ENCODE measurements at regions not wholly inside any gene's neighbourhood (a gene's known extent, or its start where the extent isn't known, plus 50 kb on each side); places are given as distances from the start of the nearest gene placed in this dataset.
"Not testable (repeated sequence)": the region's sequence is repeated elsewhere in the genome, so short reads cannot be mapped to it uniquely, and the experiment has no call there.

GRCh38 chr5:166285361-166285760 lies 2006.1 kb upstream of the WWC1 start:
- Mint-ChIP-seq H3K27me3 (no peaks in the 10 kb centered on the region), H3K27ac (no peak overlapping the region), H3K4me1 (no peaks in the 10 kb centered on the region), H3K4me3 (no peak overlapping the region), H3K9me3 (no peaks in the 10 kb centered on the region), H3K36me3 (no peaks in the 10 kb centered on the region)
- POLR2A ChIA-PET = no interaction called here
- no peak for ATAC-seq (ENCODE audit: low read depth)
- DNase-seq = no peak

- H3K36me3 Mint-ChIP-seq = no peaks in the 10 kb centered on the region
- no peaks in the 10 kb centered on the region for H3K9me3 Mint-ChIP-seq
- POLR2A ChIA-PET = no interaction called here
- no peak overlapping the region for H3K4me3 Mint-ChIP-seq
- no peak overlapping the region for H3K27ac Mint-ChIP-seq
- H3K27me3 Mint-ChIP-seq = no peaks in the 10 kb centered on the region
- no peak for ATAC-seq (ENCODE audit: low read depth)
- no peaks in the 10 kb centered on the region for H3K4me1 Mint-ChIP-seq
- DNase-seq = no peak
Measured at GRCh38 chr5:166286832-166287231, 2004.6 kb upstream of the WWC1 start.

GRCh38 chr5:166287866-166288265 lies 2003.6 kb upstream of the WWC1 start:
- Mint-ChIP-seq H3K27me3 (no peaks in the 10 kb centered on the region), H3K36me3 (no peaks in the 10 kb centered on the region), H3K4me3 (no peak overlapping the region), H3K9me3 (no peaks in the 10 kb centered on the region), H3K27ac (no peak overlapping the region), H3K4me1 (no peaks in the 10 kb centered on the region)
- POLR2A ChIA-PET = no interaction called here
- no peak for DNase-seq
- ATAC-seq (ENCODE audit: low read depth) = no peak

GRCh38 chr5:166291800-166292199 lies 1999.6 kb upstream of the WWC1 start:
- H3K4me3 Mint-ChIP-seq; POLR2A ChIA-PET; H3K27ac Mint-ChIP-seq; ATAC-seq (ENCODE audit: low read depth); H3K27me3 Mint-ChIP-seq; H3K36me3 Mint-ChIP-seq; H3K4me1 Mint-ChIP-seq; H3K9me3 Mint-ChIP-seq; DNase-seq: not testable (repeated sequence)

GRCh38 chr5:166293892-166294291 lies 1997.6 kb upstream of the WWC1 start:
- peaks cover 3% of the 10 kb centered on the region for H3K9me3 Mint-ChIP-seq
- H3K27me3 Mint-ChIP-seq = no peaks in the 10 kb centered on the region

GRCh38 chr5:166302166-166302565 lies 1989.3 kb upstream of the WWC1 start:
- no peaks in the 10 kb centered on the region for H3K36me3 Mint-ChIP-seq
- POLR2A ChIA-PET = no interaction called here
- ATAC-seq (ENCODE audit: low read depth) = no peak
- no peak for DNase-seq
- no peak overlapping the region for H3K27ac Mint-ChIP-seq
- no peaks in the 10 kb centered on the region for H3K4me1 Mint-ChIP-seq
- no peak overlapping the region for H3K4me3 Mint-ChIP-seq
- peaks cover 10% of the 10 kb centered on the region for H3K9me3 Mint-ChIP-seq
- no peaks in the 10 kb centered on the region for H3K27me3 Mint-ChIP-seq

More at GRCh38 chr5:166293892-166294291, 1997.6 kb upstream of the WWC1 start:
- no peak overlapping the region for H3K27ac Mint-ChIP-seq
- H3K4me3 Mint-ChIP-seq = no peak overlapping the region
- H3K4me1 Mint-ChIP-seq = no peaks in the 10 kb centered on the region
- no peak for ATAC-seq (ENCODE audit: low read depth)
- no peak for DNase-seq
- H3K36me3 Mint-ChIP-seq = no peaks in the 10 kb centered on the region
- POLR2A ChIA-PET = no interaction called here

- no peak overlapping the region for H3K4me3 Mint-ChIP-seq
- H3K27me3 Mint-ChIP-seq = no peaks in the 10 kb centered on the region
- H3K27ac Mint-ChIP-seq = no peak overlapping the region
- no peaks in the 10 kb centered on the region for H3K36me3 Mint-ChIP-seq
- POLR2A ChIA-PET = no interaction called here
- DNase-seq (no peak), ATAC-seq (ENCODE audit: low read depth) (no peak)
- H3K4me1 Mint-ChIP-seq = no peaks in the 10 kb centered on the region
- no peaks in the 10 kb centered on the region for H3K9me3 Mint-ChIP-seq
Measured at GRCh38 chr5:166317425-166317824, 1974.0 kb upstream of the WWC1 start.

GRCh38 chr5:166320920-166321480 lies 1970.4 kb upstream of the WWC1 start:
- DNase-seq = no peak
- no peak for ATAC-seq (ENCODE audit: low read depth)
- Mint-ChIP-seq H3K4me3 (no peak overlapping the region), H3K36me3 (no peaks in the 10 kb centered on the region), H3K9me3 (peaks cover 2% of the 10 kb centered on the region), H3K4me1 (no peaks in the 10 kb centered on the region), H3K27ac (no peak overlapping the region), H3K27me3 (no peaks in the 10 kb centered on the region)
- POLR2A ChIA-PET = no interaction called here

- POLR2A ChIA-PET = no interaction called here
- no peaks in the 10 kb centered on the region for H3K4me1 Mint-ChIP-seq
- no peaks in the 10 kb centered on the region for H3K36me3 Mint-ChIP-seq
- DNase-seq (no peak), ATAC-seq (ENCODE audit: low read depth) (no peak)
- H3K27ac Mint-ChIP-seq = no peak overlapping the region
- H3K27me3 Mint-ChIP-seq = no peaks in the 10 kb centered on the region
- peaks cover 2% of the 10 kb centered on the region for H3K9me3 Mint-ChIP-seq
- no peak overlapping the region for H3K4me3 Mint-ChIP-seq
Measured at GRCh38 chr5:166324372-166324771, 1967.1 kb upstream of the WWC1 start.

- POLR2A ChIA-PET = no interaction called here
- DNase-seq (no peak), ATAC-seq (ENCODE audit: low read depth) (no peak)
- Mint-ChIP-seq H3K27ac (no peak overlapping the region), H3K36me3 (no peaks in the 10 kb centered on the region), H3K4me1 (no peaks in the 10 kb centered on the region), H3K4me3 (no peak overlapping the region), H3K9me3 (no peaks in the 10 kb centered on the region), H3K27me3 (no peaks in the 10 kb centered on the region)
Measured at GRCh38 chr5:166329149-166329800, 1962.2 kb upstream of the WWC1 start.

GRCh38 chr5:166330036-166330435 lies 1961.4 kb upstream of the WWC1 start:
- no peak for ATAC-seq (ENCODE audit: low read depth)
- no peak overlapping the region for H3K27ac Mint-ChIP-seq
- H3K36me3 Mint-ChIP-seq = no peaks in the 10 kb centered on the region

GRCh38 chr5:166331521-166331920 lies 1959.9 kb upstream of the WWC1 start:
- Mint-ChIP-seq H3K36me3 (no peaks in the 10 kb centered on the region), H3K4me1 (no peaks in the 10 kb centered on the region), H3K9me3 (peaks cover 2% of the 10 kb centered on the region), H3K4me3 (no peak overlapping the region), H3K27me3 (no peaks in the 10 kb centered on the region), H3K27ac (no peak overlapping the region)
- DNase-seq (no peak), ATAC-seq (ENCODE audit: low read depth) (no peak)
- POLR2A ChIA-PET = no interaction called here

More at GRCh38 chr5:166330036-166330435, 1961.4 kb upstream of the WWC1 start:
- POLR2A ChIA-PET = no interaction called here
- Mint-ChIP-seq H3K4me1 (no peaks in the 10 kb centered on the region), H3K4me3 (no peak overlapping the region), H3K9me3 (no peaks in the 10 kb centered on the region), H3K27me3 (no peaks in the 10 kb centered on the region)
- no peak for DNase-seq

GRCh38 chr5:166338801-166339200 lies 1952.6 kb upstream of the WWC1 start:
- H3K36me3 Mint-ChIP-seq = no peaks in the 10 kb centered on the region
- H3K4me3 Mint-ChIP-seq = no peak overlapping the region
- H3K9me3 Mint-ChIP-seq = peaks cover 11% of the 10 kb centered on the region
- H3K4me1 Mint-ChIP-seq = no peaks in the 10 kb centered on the region
- H3K27ac Mint-ChIP-seq = no peak overlapping the region
- no peak for DNase-seq
- no peak for ATAC-seq (ENCODE audit: low read depth)
- POLR2A ChIA-PET = no interaction called here
- no peaks in the 10 kb centered on the region for H3K27me3 Mint-ChIP-seq

- Mint-ChIP-seq H3K36me3 (no peaks in the 10 kb centered on the region), H3K4me3 (no peak overlapping the region), H3K27me3 (no peaks in the 10 kb centered on the region), H3K27ac (no peak overlapping the region), H3K9me3 (peaks cover 11% of the 10 kb centered on the region), H3K4me1 (no peaks in the 10 kb centered on the region)
- ATAC-seq (ENCODE audit: low read depth) (no peak), DNase-seq (no peak)
- POLR2A ChIA-PET = no interaction called here
Measured at GRCh38 chr5:166340039-166340438, 1951.4 kb upstream of the WWC1 start.

Data from activated naive CD8-positive, alpha-beta T cell treated with anti-CD3 and anti-CD28 coated beads, Interleukin-2, amount 10 ng/mL, durations not matched to agents 7 days and 5 days (primary cell).